M059J (cell line): ENCODE measurements at regions not wholly inside any gene's neighbourhood (a gene's known extent, or its start where the extent isn't known, plus 50 kb on each side); places are given as distances from the start of the nearest gene placed in this dataset.
"Not testable (repeated sequence)": the region's sequence is repeated elsewhere in the genome, so short reads cannot be mapped to it uniquely, and the experiment has no call there.

Experiments
- DNase-seq: peaks from one replicate; pipeline ENCODE4 v3.0.0-alpha.2; 2012; ENCODE audit warnings: low read depth

DNA sequence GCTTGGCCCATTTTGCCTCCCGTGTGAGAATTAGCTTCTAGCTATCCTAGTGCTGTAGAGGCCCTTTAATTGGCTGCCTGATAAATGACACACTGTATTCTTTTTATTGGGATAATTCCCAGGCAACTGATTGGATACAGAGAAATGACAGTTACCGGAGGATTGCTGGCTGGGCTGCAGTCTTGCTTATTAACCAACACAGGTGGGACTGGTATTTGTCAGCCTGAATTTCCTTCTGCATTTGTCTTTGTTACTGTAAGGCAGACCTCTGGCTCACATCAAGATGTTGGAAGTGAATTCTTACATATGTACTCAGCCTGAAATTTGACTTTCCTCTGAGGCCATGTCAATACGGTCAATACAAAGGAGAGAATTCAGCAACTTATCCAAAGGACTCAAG lies 650.8 kb upstream of the SOX9 start:
- DNase-seq: no peak

DNA sequence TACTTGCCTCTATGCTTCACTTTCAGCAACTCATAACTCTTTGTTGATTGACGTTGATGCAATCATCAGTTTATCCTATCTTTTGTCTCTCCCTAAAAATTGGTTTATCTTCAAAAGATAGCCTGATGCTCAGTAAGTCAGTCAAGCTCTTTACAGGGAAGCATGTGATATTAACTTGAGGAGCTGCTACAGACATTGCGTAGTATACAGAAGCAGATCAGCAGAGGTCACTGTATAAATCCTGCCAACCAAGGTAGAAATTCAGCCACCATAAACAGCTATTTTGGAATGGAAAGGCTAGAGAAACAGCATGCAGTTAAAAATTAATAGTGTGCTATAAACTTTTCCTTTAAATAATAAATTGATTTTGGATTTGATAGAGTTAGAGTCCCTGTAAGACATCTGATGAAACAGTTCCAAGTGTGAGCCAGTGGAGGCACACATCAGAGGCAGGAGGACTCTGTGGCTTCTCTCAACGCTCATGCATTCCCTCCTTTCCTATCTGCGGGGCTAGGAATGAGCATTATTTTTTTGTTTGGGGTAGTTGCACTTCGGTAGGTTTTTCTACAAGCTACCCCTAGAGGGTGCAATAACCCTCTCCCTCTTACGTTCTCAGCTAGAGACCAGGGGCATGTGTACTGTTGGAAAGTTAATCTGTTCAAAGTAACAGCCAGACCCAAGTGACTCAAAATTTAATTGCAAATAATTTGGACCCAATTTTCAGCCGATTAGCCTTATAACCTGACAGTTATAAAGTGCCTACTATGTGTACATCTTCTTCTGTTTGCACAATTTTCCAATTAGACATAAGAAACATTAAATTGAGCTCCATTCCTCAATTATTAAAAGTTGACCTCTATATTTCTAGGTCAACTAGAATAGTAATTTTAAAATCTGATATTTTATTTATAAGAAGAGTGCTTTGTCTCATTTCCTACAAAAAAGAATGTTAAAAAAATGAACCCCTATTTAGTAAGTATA lies 647.7 kb upstream of the SOX9 start:
- peak; percentile 67 for DNase-seq

DNA sequence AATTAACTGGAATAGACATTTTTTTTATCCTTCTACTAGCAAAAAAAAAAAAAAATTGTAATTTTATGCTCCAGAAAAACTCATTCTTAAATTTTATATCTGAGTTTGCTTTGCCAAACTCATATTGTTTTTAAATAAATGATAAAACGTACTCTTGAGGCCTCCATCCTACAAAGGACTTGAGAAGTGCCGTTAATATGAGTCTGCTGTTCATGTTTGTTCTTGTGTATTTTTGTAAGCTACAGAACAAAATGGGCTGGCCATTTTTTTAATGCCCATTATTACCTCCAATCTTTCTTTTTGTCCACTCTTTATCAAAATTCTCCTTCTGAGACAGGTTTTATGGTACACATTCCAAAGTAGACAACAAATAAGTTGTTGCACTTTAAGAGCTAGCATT lies 643.5 kb upstream of the SOX9 start:
- DNase-seq: no peak

DNA sequence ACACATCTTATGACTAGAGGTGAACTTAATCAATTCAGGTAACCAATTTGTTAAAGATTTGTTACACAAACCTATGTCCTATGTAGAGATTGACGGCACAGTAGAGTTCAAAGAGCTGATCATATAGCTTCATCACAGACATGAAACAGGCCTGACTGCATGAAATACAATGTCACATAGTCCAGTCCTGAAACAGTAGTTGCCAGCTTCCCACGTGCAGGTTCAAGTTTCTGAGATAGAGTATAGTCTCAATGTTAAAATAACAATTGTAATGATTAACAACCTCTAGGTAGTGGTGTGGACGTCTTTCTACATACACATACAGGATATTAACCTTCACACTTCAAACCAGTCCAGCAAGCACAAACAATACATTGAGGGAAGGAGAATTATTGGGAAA lies 640.7 kb upstream of the SOX9 start:
- no peak for DNase-seq

DNA sequence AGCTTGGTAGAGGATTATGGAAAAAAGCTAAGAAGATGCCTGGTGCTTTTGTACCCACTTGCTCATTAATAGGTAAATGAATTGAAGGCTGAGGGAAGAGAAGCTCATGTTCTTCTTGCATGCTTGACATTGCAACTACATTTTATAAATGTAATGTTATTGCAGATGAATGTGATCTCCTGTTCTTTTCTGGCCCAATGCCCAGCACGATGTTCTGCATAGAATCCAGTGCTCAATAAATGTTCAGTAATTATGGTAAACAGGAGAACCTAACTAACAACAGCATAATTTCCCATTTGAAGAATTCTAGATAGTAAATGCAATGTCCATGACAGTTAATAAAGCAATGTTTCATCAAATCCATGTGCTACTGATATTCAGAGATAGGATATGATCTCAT lies 638.2 kb upstream of the SOX9 start:
- no peak for DNase-seq

DNA sequence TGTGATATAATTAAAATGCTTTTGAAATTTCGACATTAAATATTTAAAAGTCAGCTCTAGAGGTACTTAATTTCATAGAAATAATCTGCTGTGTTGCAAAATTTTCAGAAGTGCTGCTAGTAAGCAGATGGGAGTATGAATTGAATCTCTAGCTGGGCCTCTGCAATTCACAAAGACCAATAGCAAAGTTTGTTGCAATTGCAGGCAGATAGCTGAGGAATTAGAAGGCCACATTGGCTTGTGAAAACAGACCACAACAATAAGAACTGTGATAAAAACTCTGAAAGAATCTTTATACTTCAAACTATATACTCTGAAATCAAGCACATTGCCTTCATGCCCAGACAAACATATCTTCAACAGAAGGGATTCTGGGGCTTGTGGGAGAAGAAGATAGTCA lies 636.3 kb upstream of the SOX9 start:
- no peak for DNase-seq

DNA sequence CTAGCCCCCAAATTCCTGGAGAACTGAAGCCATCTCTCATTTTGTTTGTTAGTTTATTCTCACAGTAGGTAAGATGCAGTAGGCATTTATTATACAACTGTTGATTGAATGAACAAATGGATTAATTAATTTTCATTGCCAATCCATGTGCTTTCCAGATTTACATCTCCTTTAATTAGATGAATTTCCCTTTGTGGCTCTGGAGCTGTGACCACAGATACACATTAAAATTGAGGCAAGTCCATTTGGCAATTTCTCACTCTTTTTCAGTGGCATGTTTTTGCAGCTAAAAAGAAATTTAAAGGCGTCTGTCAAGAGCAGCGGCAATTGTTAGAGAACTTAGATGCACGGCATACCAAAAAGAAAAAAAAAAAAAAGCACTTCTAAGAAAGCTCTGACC lies 635.4 kb upstream of the SOX9 start:
- no peak for DNase-seq

DNA sequence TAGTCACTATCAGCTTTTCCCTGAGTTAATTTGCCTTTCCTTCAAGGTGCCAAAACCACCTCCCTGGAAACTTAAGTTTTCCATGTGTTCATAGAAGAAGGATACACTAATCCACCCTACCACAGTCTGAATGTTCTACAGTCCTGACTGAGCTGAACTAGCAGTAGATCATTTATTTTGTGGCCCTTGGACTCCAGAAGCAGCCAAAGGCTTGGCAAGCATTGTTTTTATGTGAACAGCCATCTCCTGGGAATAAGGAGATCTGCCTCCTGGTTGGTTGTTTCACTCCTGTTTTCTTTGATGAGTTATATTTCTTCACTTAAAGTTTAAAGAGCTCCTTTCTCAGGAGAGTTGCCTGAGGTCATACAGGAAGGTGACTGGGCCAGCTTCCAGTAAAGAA lies 634.6 kb upstream of the SOX9 start:
- peak; percentile 37 for DNase-seq

DNA sequence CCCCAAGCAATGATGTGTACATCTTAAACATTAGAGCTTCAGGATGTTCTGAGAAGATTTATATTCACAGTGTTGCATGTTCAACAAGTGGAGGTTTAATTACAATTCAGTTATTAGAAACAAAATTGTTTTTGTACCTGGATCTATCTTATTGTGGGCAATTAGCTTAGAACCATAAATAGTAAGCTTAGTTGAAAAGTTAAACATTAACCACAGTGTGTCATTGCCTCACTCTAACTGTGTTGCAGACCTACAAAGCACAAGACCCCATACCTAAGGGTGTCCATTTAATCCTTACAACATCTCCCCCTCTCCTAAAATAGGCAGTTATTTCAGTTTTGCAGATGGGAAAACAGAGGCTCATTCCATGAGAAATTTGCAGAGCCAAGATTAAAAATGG lies 632.0 kb upstream of the SOX9 start:
- DNase-seq: no peak

DNA sequence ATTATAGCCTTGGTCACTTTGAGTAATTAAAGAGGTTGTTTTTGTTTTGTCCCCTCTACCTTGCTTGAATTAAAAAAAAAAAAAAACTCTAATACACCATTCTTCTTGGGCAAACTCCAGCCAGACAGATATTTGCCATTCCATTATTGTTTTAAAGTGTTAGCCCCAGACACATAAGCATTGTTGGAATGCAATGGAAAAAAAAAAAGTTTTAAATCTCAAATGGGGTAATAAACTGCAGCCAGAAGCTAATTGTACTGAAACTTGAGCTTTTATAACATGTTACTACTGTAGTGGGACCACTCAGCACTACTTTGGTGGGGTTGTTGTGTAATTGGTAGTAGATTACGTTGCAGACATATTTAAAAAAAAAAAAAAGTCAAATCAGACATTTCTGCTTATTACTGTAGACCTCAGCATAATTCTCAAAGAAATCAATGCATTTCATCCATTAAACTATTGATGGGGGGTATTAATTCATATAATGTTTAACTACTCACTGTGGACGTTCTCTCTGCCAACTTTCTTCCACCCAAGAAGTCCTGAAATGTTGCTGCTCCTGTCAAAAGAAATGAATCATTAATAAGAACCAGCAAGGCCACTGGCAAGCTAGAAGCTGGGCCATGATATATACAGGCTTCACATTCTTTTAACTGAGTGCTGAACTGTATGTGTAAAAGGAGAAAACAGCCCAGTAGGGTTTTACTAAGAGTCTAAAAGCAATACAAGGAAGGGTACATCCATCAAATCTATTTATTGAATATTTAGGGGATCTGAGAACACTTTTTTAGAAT lies 626.6 kb upstream of the SOX9 start:
- peak; percentile 48 for DNase-seq

DNA sequence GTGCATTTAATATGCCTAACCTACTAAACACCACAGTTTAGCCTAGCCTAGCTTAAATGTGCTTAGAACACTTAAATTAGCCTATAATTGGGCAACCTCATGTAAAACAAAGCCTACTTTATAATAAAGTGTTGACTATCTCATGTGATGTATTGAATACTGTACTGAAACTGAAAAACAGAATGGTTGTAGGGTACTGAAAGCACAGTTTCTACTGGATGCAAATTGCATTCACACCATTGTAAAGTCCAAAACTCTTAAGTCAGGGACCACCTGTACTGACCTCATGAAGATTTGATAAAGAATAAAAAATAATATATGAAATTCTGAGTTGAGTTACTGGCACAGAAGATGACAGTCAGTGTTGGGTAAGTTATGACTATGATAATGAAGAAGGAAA lies 625.4 kb upstream of the SOX9 start:
- DNase-seq: no peak

DNA sequence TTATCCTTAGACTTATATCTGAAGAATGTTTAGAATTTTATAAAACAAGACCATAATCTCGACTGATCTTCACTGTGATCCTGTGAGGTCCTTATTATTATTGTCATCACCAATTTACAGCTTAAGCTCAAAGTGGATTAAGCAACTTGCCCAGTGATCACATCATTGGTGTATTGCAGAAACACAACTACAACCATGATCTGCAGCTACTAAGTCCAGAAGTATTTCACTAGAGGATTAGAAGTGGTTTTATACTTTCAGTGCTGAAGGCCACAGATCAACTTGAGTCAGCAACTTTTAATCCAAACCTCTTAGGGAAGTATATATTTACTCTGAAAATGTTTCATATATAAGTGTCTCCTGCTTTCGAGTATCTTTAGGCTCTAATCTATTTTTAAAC lies 624.3 kb upstream of the SOX9 start:
- DNase-seq: peak; percentile 25

DNA sequence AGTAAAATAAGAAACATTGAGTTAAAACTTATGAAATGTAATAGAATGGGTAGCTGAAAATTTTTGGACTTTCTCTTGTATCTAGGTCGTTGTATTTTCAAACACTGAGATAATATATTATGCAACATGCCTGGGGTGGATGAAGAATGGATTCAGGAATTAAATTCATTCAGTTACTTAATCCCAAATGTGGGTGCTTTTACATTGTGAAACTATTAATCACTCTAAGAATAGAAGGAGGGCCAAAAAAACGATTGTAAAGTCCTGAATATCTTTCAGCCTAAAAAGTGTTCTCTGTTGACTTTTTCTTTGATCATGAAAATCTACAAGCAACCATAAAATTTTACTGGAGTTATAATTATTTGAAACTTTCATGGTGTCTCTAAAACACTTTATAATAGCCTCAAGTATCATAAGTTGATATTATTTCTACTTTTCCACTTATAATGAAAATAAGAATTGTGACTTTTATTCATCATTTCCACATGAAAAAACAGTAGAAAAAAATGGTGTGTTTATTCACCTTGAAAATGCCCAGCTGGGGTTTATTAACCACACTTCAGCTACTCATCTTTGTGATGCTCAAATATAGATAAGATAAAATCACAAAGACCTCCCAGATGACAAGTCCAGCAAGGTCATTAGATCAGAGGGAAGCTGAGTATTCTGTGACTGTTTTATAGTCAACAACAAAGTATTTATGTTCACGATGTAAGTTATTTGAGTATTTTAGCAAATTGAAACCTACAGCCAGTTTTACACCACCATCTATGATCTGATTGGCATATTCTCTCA lies 619.9 kb upstream of the SOX9 start:
- peak; percentile 52 for DNase-seq

DNA sequence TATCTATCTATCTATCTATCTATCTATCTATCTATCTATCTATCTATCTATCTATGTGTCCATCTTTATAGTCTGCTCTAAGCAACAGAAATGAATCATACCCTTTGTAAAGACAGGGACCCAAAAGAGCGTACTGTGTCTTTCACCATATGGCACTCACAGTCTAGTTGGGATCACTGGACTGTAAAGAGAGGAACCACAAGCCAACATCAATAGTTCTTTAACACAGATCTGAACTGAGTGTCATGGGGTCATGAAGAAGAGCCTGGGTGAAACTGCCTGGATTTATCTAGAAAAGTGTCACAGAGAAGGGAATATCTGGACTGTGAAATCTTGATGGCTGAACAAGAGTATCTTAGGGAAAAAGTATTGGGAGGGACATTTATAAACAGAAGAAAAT lies 619.1 kb upstream of the SOX9 start:
- no peak for DNase-seq

DNA sequence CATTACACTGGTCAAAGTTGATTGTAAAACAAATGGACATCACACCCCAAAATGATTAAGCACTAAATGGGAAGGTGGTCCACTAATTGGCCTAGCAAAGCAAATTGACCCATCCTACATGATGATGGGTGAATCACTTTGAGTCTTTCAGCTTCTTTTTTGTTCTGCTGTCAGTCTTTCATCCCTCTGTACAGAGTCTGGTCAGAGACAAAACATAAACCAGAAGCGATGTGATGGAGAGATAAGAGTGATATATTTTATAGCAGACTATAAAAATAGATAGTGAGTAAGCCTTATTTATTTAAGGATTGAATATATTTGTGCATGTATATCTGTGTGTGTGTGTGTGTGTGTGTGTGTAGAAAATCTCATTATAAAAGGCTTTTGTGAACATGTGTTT lies 618.4 kb upstream of the SOX9 start:
- DNase-seq: peak; percentile 60

DNA sequence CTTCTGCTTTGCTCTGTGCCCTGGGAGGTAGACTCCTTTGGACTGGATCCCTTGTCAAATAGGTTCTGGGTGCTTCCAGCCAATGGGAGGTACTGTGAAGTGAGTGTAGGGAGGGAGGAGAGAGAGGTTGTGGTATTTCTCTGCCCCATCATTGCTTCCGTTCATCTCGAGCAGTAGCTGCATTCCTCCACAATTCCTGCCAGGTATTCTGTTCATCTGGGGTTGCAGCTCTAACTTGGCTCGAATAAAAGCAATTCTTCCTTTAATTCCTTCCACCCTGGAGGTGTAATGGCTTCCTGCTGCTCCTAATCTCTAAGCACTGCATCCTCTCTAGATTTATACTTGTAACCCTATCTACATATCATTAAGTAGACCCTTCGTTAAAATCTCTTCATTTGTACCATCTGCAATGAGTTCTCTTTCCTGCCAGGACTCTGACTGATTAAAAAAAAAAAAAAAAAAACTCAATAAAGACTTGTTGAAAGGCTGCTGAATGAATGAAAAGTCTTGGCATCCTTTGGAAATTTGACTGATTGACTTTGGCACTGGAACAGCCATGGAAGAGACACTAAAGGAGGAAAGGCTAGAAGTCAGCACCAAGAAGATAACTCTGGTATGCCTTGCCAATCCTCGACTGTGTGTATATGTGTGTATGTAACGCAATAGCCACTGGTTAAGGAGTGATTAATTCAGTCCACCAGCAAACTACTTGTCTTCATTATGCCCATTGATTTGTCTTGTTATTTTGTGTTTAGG lies 616.9 kb upstream of the SOX9 start:
- DNase-seq: no peak

DNA sequence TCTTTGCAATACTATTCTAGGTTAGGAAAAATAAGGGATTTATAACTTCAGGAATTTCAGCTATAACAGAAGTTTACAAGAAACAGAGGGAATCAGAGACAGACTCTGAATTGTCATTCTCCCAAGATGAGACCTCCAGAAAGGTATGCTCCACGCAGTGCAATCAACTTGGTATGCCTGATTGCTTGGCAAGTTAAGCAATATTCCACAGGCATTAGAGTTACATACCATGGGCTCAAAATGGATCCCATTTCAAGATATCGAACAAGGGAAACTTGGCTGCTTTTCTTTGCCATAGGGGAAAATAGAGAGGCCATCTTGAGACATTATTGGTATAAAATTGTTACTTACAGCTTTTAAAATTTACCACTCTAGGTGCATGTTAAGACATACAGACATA lies 615.6 kb upstream of the SOX9 start:
- no peak for DNase-seq

DNA sequence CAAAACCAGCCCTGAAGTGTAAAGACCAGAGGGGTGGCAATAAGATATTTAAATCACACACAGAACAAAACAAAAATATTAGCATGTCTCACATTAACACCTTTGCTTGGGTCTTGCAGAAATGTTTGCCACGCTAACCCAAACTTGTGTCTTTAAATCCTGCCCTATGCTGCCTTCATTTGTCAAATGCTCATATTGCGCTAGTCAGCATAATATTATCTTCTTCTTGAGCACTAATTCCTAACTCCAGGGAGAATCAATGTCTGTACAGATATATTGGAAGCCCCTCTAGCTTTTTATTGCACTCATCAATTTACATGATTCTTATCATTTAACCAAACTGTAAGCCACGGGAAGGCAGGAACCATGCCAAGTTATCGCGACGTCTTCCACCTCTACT lies 614.8 kb upstream of the SOX9 start:
- no peak for DNase-seq

DNA sequence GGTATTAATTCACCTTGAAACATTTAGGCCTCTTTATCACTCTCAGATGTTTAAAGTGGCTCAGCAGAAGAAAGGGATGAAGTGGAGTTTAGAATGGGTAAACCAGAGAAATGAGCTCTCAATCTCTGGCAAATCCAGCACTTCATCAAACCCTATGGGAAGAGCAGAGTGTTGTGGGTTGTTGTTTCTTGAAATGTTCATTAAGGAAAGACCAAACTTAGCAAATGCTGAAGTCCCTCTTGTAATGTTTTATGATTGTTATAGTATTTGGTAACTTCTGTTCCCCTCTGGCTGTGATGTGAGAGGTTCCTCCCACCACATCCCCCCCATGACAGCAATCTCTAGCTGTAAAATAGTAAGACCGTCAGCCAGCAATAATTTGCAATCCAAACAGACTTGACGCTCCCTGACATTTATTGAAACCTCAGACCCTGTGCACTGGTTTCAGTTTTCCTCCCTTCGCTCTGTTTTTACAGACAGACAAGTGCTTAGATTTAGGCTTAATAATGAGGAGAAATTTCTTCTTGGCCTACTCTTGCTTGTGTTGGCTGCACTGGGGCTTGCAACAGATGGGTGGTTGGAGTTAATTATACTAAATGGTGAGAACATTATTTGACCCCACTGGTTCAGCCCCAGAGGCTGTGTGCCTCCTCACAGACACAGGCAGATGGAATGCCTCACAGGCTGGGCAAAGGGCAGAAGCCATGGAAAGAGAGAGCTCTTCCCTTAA lies 609.4 kb upstream of the SOX9 start:
- peak; percentile 57 for DNase-seq

DNA sequence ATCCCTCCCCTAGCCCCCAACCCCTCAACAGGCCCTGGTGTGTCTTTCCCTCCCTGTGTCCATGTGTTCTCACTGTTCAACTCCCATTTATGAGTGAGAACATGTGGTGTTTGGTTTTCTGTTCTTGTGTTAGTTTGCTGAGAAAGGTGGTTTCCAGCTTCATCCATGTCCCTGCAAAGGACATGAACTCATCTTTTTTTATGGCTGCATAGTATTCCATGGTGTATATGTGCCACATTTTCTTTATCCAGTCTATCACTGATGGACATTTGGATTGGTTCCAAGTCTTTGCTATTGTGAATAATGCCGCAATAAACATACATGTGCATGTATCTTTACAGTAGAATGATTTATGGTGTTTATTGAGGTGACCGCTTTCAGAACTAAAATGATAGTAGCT lies 607.1 kb upstream of the SOX9 start:
- not testable (repeated sequence) for DNase-seq

DNA sequence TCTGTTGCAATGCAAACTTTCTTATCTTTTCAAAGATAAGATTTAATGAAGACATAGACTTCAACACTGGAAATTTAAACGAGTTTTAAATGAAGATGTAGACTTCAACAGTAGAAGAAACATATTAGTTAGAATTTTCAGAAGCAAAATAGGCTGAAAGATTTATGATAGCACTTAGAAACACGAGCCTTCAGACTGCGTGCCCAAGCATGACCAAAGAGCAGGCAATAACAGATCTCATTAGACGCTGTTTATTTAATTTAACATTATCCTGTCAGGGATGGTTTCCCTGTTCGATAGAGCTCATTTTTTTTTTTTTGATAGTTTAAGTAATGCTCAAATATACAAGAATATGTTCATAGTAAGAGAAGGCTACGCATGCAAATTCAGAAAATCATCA lies 604.7 kb upstream of the SOX9 start:
- DNase-seq: no peak
